GM19023 (cell line): ENCODE measurements at regions not wholly inside any gene's neighbourhood (a gene's known extent, or its start where the extent isn't known, plus 50 kb on each side); places are given as distances from the start of the nearest gene placed in this dataset.
"Not testable (repeated sequence)": the region's sequence is repeated elsewhere in the genome, so short reads cannot be mapped to it uniquely, and the experiment has no call there.

Experiments
- ATAC-seq: cut with Tn5 transposase; IDR thresholded peaks from one replicate; pipeline ENCODE4 v1.9.1; 2021; ENCODE audit warnings: mild to moderate bottlenecking, moderate library complexity; ENCODE audit not compliant: unreplicated experiment

DNA sequence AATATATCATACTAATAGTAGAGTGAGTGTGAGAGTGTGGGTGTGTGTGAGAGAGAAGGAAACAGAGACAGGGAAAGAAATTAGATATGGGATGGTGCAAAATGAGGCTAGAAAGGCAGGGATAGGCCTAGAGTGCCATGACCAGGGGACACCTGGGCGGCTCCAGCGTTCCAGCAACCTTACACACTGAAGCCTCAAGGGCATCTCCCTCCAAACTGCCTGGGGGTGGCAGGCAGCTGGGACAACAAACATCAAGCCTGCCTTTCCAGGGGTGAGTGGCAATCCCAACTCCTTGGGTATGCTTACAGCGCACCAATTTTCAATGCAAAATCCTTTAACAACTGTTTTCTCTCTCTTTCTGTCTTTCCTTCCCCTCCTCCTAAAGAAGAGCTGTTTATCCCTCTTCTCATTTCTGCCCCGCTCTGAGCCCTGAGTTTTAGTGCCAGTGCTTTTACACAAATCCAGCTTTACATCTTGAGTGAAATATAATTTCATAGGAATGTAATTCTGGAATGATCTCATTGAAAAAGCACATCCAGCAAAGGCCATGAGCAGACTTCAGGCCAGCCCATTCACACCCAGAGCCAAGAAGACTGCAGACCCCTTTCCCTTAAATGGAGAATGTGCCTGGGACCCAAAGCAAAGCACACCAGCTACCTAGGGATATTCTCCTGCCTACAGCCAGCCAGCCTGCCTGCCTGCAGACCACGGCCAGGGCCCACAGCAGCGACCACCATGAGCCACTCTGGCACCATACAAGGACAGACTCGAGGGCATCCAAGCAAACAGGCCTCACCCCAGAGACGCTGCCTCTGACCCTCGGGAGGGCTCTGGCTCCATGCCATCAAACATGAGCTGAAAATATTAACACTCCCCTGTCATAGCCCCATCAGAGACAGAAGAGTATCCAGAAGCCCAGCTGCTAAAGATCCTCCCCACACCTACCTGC, 90.3 kb downstream of the RPL27A start:
- no peak for ATAC-seq

DNA sequence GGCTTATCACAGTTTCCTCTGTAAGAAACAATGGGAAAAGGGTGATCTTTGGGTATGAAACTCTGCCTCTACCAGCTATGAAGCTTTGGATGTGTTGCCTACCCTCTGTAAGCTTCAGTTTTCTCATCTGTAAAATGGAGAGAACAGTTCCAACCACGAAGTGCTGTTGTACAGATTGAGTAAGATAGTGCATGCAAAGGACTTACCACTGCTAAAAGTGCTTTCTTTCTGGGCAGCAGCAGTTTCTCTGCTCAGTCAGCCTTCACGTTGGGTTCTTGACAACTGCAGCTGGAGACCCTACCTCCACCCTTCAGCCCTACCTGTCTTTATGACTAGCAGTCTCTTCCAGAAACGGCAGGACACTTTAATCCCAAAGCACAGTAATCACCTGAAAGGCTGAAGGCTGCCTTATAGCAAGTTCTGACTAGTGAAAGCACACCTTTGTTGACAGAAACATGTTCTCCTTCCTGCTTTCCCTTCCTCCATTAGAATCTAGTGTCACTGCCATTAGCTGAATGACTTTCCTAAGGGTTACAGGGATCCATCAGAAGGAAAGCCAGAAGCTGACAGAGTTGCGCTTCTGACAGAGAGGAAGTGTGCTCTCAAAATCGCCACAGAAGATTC, 91.4 kb downstream of the RPL27A start:
- ATAC-seq, result no peak

- not testable (repeated sequence) for ATAC-seq
These were observed 92.3 kb downstream of the RPL27A start for GRCh38 chr11:8774916-8775315.

GRCh38 chr11:8775332-8775731, 92.7 kb downstream of the RPL27A start:
- no peak for ATAC-seq

GRCh38 chr11:8775734-8776133, 93.1 kb downstream of the RPL27A start:
- no peak for ATAC-seq

- ATAC-seq, result no peak
These were observed 93.6 kb downstream of the RPL27A start for GRCh38 chr11:8776209-8776608.

GRCh38 chr11:8777907-8778767, 95.5 kb downstream of the RPL27A start:
- ATAC-seq, result no peak

DNA sequence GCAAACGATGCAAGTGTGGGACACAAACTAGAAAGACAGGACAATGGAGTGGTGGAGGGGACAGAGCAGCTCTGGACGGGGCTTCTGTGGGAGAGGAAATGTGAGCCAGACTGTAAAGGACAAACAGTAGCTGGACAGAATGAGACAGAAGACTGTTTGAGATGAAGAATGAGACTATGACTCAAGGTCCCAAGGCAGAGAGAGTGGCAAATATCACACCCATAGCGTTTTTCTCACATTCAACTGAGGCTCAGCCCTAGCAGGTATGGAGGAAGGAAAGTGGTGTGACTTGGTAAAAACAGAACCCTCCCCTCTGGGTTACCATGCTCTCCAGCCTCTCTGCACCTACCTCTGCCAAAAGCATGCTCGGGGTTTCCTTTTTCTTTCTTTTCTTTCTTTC, 96.5 kb downstream of the RPL27A start:
- no peak for ATAC-seq

DNA sequence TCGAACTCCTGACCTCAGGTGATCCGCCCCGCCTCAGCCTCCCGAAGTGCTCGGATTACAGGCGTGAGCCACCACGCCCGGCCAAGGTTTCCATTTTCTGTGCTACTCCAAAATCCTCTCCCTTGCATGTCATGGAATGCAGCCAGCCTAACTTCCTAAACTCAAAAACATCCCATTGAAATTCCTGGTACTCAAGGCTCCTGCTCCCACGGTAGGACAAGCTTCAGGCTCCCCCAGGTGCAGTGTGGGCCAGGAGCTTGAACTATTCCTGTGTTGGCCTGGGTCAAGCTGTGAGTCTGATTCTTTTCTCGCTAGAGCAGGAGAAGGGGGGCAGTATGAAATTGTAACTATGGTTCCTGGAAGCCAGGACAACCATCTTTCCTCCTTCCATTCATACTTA, 97.1 kb downstream of the RPL27A start:
- no peak for ATAC-seq

GRCh38 chr11:8784954-8785353, 102.4 kb downstream of the RPL27A start:
- no peak for ATAC-seq

- ATAC-seq, result no peak
These were observed 102.9 kb downstream of the RPL27A start for GRCh38 chr11:8785457-8785856.

DNA sequence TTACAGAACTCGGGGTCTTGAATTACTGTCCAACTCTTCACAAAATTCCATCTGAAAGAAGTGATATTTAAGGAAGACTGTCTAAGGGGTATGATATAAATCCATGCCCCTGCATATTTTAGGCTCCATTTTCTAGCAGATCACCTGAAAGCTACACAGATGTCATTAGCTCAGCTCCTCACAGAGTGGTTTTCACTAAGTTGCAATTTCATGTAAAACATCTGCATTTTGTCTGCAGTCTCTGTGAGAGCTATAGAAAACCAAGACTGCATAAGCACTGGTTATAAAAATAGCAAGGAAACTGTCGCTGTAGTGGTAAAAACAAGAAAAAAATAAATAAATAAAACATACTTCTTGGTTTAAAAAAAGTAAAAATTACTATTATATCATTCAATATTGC, 103.4 kb downstream of the RPL27A start:
- no peak for ATAC-seq

DNA sequence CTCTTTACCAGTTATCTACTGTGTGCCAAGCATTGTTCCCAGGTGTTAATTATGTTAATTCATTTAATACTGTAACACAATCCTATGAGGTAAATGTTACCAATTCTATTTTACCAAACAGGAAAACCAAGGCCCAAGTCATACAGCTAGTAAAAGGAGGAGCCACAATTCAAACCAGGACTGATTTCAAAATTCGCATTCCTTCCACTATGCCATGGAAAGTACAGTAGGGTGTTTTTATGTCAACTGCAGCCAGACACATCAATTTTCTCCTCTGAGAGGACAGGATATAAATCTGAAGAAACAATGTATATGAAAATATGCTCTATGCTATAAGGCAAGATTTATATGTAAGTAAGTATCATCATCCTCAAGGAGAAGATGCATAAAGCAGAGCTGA, 104.3 kb downstream of the RPL27A start:
- no peak for ATAC-seq

DNA sequence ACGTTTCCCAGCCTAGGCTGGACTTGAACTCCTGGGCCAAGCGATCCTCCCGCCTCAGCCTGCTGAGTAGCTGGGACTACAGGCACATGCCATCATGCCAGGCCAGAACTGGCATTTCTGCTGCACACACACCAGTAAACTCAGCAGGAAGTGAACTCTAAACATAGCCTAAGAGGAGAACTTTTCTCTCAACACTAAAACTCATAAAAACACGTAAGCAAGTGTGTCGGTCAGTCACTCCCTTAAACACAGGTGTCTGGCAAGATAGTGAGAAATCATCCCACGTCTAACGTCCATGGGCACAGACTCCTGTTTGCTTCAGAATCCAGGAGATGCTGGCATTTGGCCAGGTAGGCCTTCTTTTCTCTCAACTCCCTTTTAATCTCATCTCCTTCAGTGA, 104.8 kb downstream of the RPL27A start:
- ATAC-seq, result no peak

DNA sequence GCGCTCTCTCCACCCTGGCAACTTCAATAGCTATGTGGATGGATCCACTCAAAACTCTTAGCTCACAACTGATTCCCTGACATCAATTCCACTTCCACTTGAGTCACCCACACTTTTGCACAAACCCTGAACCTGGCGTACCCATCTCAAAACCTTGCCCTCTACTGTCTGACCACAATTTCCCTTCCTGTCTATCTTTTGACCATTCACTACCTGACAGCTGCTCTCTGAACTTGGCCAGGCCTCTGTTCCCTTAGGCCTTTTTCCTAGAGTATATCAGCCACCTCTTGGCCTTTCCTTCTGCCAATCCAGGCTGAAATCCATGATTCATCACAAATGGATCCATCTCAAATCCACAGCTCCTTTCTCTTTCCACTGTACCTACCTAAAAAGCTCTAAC, 106.0 kb downstream of the RPL27A start:
- no peak for ATAC-seq

- no peak for ATAC-seq
These were observed 107.3 kb downstream of the RPL27A start for GRCh38 chr11:8789864-8790263.

GRCh38 chr11:8790968-8791367, 108.4 kb downstream of the RPL27A start:
- no peak for ATAC-seq

DNA sequence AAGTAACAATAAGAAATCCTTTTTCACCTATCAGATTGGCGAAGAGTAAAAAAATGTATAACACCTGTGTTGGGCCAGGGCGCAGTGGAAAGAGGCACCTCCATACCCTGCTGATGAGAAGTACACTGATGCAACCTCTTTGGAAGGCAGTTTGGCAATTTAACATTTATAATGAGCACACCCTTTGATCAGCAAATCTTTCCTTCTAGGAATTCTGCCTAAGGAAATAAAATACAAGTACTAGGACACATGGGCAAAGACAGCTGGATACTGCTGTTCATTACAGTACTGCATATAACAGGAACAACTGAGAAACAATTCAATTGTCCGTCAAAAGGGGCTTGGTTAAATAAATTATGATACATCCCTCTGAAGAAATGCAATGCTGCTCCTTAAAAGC, 110.1 kb downstream of the RPL27A start:
- ATAC-seq, result no peak

DNA sequence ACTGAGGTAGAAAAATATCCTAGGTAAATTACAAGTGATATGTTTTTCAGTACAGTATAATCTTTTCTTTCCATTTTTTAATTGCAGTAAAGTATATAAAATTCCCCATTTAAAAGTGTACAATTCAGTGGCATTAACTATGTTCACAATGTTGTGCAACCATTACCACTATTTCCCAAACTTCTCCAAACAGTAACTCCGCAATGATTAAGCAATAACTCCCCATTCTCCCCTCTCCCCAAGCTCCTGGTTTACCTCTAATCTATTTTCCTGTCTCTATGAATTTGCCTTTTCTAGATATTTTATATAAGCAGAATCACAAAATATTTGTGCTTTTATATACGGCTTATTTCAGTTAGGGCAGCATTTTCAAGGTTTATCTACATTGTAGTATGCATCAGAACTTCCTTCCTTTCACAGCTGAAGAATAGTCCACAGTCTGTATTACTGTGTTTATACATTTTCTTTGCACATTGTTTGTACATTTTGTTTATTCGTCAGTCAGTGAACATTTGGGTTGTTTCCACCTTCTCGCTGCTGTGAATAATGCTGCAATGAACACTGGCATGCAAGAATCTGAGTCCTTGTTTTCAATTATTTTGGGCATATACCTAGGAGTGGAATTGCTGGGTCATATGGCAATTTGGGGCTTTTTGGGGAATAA, 110.7 kb downstream of the RPL27A start:
- ATAC-seq, result no peak

DNA sequence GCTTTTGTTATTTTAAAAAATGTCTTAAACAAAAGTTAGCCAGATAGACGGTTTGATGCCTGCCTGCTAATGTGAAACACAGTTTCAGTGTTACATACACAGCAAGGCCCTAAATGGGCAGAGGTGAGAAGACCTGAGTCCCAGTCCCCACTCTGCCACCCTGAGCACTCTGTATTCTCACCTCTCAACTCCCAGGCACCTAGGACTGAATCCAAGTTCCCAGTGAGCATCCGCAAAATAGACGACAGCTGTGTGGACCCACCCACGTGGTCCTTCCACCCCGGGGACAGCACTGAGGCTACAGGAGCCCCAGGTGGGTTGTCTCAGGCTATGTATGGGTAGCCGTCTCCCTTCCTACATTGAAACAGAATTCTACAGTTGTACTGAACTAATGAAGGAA, 111.5 kb downstream of the RPL27A start:
- no peak for ATAC-seq

DNA sequence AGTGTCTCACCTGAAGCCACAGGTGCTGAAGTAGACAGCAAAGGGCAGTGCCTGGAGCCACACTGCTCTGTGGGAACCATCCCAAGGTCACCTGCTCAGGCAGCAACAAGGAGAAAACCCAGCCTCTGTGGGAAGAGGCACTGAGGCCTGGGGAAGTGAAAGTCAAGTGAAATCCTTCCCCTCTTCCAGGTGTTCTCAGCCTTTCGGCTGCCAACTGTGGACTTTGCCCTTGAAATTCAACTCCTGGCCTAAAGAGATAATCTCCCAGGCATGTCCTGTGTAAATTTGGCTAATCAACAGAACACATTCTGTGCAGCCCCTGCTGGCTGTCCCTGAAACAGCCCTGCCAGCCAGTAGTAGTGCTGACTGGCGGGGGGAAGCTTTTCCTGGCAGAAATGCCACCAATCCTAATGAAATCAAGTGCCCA, 112.1 kb downstream of the RPL27A start:
- no peak for ATAC-seq
